ENCODE measurements at regions not wholly inside any gene's neighbourhood (a gene's known extent, or its start where the extent isn't known, plus 50 kb on each side); places are given as distances from the start of the nearest gene placed in this dataset.

GRCh38 chr20:60486937-60487336, 528.7 kb downstream of the CDH26 start:
- POLR2A ChIA-PET, result interaction anchor here (0.6 kb wide), 1 partner anchor 1378 kb away, joined by 8 read pairs; no protein-coding TSS in a partner anchor

GRCh38 chr20:60490217-60491050, 532.2 kb downstream of the CDH26 start:
- Histone ChIP-seq H3K27ac (ENCODE audit: extremely low read depth, low read depth, low read length) (no peak overlapping the region), H3K4me3 (ENCODE audit: low read depth, low read length) (no peak overlapping the region), H3K36me3 (ENCODE audit: control insufficient read depth in 2 of 2, insufficient read depth in 1 of 2, low read length in 2 of 2) (no peaks in the 10 kb centered on the region), H3K4me1 (ENCODE audit: control insufficient read depth, insufficient read depth, low read length) (no peaks in the 10 kb centered on the region), H3K9me3 (ENCODE audit: control insufficient read depth, insufficient read depth, low read depth, low read length) (no peaks in the 10 kb centered on the region)
- ChIA-PET CTCF (no interaction called here), POLR2A (no interaction called here)
- TF ChIP-seq ZNF302 (tag by site-specific recombination; IDR thresholded peaks at IDR 0.05; ENCODE audit: low read depth) (no peak), ZBTB26 (tag by site-specific recombination; optimal IDR thresholded peaks at IDR 0.05) (no peak), ZNF580 (tag by site-specific recombination; IDR thresholded peaks at IDR 0.05) (no peak), ZBTB8A (tag by site-specific recombination; IDR thresholded peaks at IDR 0.05) (no peak), ZNF18 (tag by site-specific recombination; IDR thresholded peaks at IDR 0.05) (no peak), ZNF510 (tag by site-specific recombination; IDR thresholded peaks at IDR 0.05; ENCODE audit: insufficient replicate concordance) (no peak), ZNF664 (tag by site-specific recombination; IDR thresholded peaks at IDR 0.05) (no peak), ZBTB10 (tag by site-specific recombination; IDR thresholded peaks at IDR 0.05) (no peak), KLF17 (tag by site-specific recombination; IDR thresholded peaks at IDR 0.05) (no peak), ZNF830 (tag by site-specific recombination; IDR thresholded peaks at IDR 0.05; ENCODE audit: low read depth) (no peak), ZNF121 (tag by site-specific recombination; IDR thresholded peaks at IDR 0.05) (no peak), ZBTB21 (tag by site-specific recombination; IDR thresholded peaks at IDR 0.05) (no peak), ZNF707 (tag by site-specific recombination; IDR thresholded peaks at IDR 0.05) (no peak)

More at GRCh38 chr20:60486937-60487336, 528.7 kb downstream of the CDH26 start:
- Histone ChIP-seq H3K27ac (ENCODE audit: extremely low read depth, low read depth, low read length) (no peak overlapping the region), H3K36me3 (ENCODE audit: control insufficient read depth in 2 of 2, insufficient read depth in 1 of 2, low read length in 2 of 2) (no peaks in the 10 kb centered on the region), H3K9me3 (ENCODE audit: control insufficient read depth, insufficient read depth, low read depth, low read length) (no peaks in the 10 kb centered on the region), H3K4me1 (ENCODE audit: control insufficient read depth, insufficient read depth, low read length) (no peaks in the 10 kb centered on the region), H3K4me3 (ENCODE audit: low read depth, low read length) (no peak overlapping the region)
- CTCF ChIA-PET, result no interaction called here
- TF ChIP-seq ZBTB8A (tag by site-specific recombination; IDR thresholded peaks at IDR 0.05) (no peak), ZNF132 (tag by site-specific recombination; IDR thresholded peaks at IDR 0.05; ENCODE audit: borderline replicate concordance) (no peak)

Measured in HEK293 (cell line).